ENCODE measurements at regions not wholly inside any gene's neighbourhood (a gene's known extent, or its start where the extent isn't known, plus 50 kb on each side); places are given as distances from the start of the nearest gene placed in this dataset.

DNA sequence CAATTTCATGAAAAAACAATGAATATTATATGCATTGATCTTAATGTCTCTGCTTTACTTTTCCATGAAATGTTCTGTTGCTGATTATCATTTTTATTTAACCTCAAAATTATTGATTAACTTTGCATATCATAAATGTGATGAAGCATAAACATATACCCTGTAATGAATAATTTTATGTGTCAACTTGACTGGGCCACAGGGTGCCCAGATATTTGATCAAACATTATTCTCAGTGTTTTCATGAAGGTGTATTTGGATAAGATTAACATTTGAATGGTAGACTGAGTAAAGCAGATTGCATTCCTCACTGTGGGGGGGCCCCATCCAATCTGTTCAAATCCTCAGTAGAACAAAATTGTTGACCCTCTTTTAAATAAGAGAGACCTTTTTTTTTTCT lies 265.2 kb downstream of the CENPW start:
- no peak overlapping the region for H3K4me3 ChIP-seq (ENCODE audit: low read depth, low read length)
- no TSS peak for BruUV-seq (replicated peaks)
- TF ChIP-seq, protein P1, sequence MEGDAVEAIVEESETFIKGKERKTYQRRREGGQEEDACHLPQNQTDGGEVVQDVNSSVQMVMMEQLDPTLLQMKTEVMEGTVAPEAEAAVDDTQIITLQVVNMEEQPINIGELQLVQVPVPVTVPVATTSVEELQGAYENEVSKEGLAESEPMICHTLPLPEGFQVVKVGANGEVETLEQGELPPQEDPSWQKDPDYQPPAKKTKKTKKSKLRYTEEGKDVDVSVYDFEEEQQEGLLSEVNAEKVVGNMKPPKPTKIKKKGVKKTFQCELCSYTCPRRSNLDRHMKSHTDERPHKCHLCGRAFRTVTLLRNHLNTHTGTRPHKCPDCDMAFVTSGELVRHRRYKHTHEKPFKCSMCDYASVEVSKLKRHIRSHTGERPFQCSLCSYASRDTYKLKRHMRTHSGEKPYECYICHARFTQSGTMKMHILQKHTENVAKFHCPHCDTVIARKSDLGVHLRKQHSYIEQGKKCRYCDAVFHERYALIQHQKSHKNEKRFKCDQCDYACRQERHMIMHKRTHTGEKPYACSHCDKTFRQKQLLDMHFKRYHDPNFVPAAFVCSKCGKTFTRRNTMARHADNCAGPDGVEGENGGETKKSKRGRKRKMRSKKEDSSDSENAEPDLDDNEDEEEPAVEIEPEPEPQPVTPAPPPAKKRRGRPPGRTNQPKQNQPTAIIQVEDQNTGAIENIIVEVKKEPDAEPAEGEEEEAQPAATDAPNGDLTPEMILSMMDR (IDR thresholded peaks at IDR 0.05; ENCODE audit: insufficient read depth in 1 of 2, low read depth in 1 of 2, low read length in 1 of 2, severe bottlenecking in 1 of 2, unreplicated experiment in 1 of 2) = no peak
- no peaks in the 10 kb centered on the region for H3K27me3 Mint-ChIP-seq (ENCODE audit: insufficient read depth, unreplicated experiment)
- no peak overlapping the region for H3K4me3 Mint-ChIP-seq (ENCODE audit: unreplicated experiment)
- peaks cover 3% of the 10 kb centered on the region; the same call in 1 of the 2 replicates for H3K4me1 ChIP-seq
- H3K27ac Mint-ChIP-seq (ENCODE audit: unreplicated experiment) = no peak overlapping the region
- ChIA-PET POLR2A (no interaction called here), CTCF (no interaction called here)
- intact Hi-C loops (cut with micrococcal nuclease; ENCODE audit: unreplicated experiment) = no loop called here
- H3K9me3 Mint-ChIP-seq (ENCODE audit: unreplicated experiment) = no peaks in the 10 kb centered on the region
- H3K9me3 ChIP-seq = no peaks in the 10 kb centered on the region
- no peaks in the 10 kb centered on the region for H3K27me3 ChIP-seq (replicated peaks; ENCODE audit: control insufficient read depth, insufficient read depth, low read length)
- no peaks in the 10 kb centered on the region for H3K36me3 Mint-ChIP-seq (ENCODE audit: insufficient read depth, unreplicated experiment)
- no peak for DNase-seq
- no peaks in the 10 kb centered on the region for H3K36me3 ChIP-seq (ENCODE audit: control insufficient read depth, insufficient read depth, low read length)
- H3K4me1 Mint-ChIP-seq (ENCODE audit: low read depth, unreplicated experiment) = peaks cover 6% of the 10 kb centered on the region

GRCh38 chr6:126607289-126607688 lies 267.4 kb downstream of the CENPW start:
- BruUV-seq (replicated peaks) = no TSS peak
- H3K9me3 Mint-ChIP-seq (ENCODE audit: unreplicated experiment) = no peaks in the 10 kb centered on the region
- ChIA-PET CTCF (no interaction called here), POLR2A (no interaction called here)
- TF ChIP-seq, protein P1 (IDR thresholded peaks at IDR 0.05; ENCODE audit: insufficient read depth in 1 of 2, low read depth in 1 of 2, low read length in 1 of 2, severe bottlenecking in 1 of 2, unreplicated experiment in 1 of 2) = no peak
- no peaks in the 10 kb centered on the region for H3K4me1 ChIP-seq
- DNase-seq = no peak
- intact Hi-C loops (cut with micrococcal nuclease; ENCODE audit: unreplicated experiment) = no loop called here
- H3K36me3 Mint-ChIP-seq (ENCODE audit: insufficient read depth, unreplicated experiment) = no peaks in the 10 kb centered on the region
- no peak overlapping the region for H3K4me3 Mint-ChIP-seq (ENCODE audit: unreplicated experiment)
- H3K27ac Mint-ChIP-seq (ENCODE audit: unreplicated experiment) = no peak overlapping the region
- H3K27me3 ChIP-seq (replicated peaks; ENCODE audit: control insufficient read depth, insufficient read depth, low read length) = no peaks in the 10 kb centered on the region
- H3K36me3 ChIP-seq (ENCODE audit: control insufficient read depth, insufficient read depth, low read length) = no peaks in the 10 kb centered on the region
- no peaks in the 10 kb centered on the region for H3K27me3 Mint-ChIP-seq (ENCODE audit: insufficient read depth, unreplicated experiment)
- no peaks in the 10 kb centered on the region for H3K4me1 Mint-ChIP-seq (ENCODE audit: low read depth, unreplicated experiment)
- H3K9me3 ChIP-seq = no peaks in the 10 kb centered on the region
- H3K4me3 ChIP-seq (ENCODE audit: low read depth, low read length) = no peak overlapping the region

DNA sequence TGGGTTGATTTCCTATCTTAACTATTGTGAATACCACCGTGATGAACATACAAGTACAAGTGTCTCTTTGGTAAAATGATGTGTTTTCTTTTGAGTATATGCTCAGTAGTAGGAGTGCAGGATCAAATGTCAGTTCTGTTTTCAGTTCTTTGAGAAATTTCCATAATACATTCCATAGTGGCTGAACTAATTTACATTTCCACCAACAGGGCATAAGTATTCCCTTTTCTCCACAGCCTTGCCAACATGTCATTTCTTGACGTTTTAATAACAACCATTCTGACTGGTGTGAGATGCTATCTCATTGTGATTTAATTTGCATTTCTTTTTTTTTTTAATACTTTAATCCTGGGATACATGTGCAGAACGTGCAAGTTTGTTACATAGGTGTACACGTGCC lies 268.8 kb downstream of the CENPW start:
- ChIA-PET CTCF (no interaction called here), POLR2A (no interaction called here)
- DNase-seq = no peak
- Histone ChIP-seq H3K36me3 (ENCODE audit: control insufficient read depth, insufficient read depth, low read length) (no peaks in the 10 kb centered on the region), H3K4me1 (no peaks in the 10 kb centered on the region), H3K9me3 (no peaks in the 10 kb centered on the region), H3K27me3 (replicated peaks; ENCODE audit: control insufficient read depth, insufficient read depth, low read length) (no peaks in the 10 kb centered on the region), H3K4me3 (ENCODE audit: low read depth, low read length) (no peak overlapping the region)
- H3K4me1 Mint-ChIP-seq (ENCODE audit: low read depth, unreplicated experiment) = no peaks in the 10 kb centered on the region
- H3K27me3 Mint-ChIP-seq (ENCODE audit: insufficient read depth, unreplicated experiment) = no peaks in the 10 kb centered on the region
- no peaks in the 10 kb centered on the region for H3K9me3 Mint-ChIP-seq (ENCODE audit: unreplicated experiment)
- intact Hi-C loops (cut with micrococcal nuclease; ENCODE audit: unreplicated experiment) = no loop called here
- H3K4me3 Mint-ChIP-seq (ENCODE audit: unreplicated experiment) = no peak overlapping the region
- no TSS peak for BruUV-seq (replicated peaks)
- H3K36me3 Mint-ChIP-seq (ENCODE audit: insufficient read depth, unreplicated experiment) = no peaks in the 10 kb centered on the region
- H3K27ac Mint-ChIP-seq (ENCODE audit: unreplicated experiment) = no peak overlapping the region
- TF ChIP-seq, protein P1 (IDR thresholded peaks at IDR 0.05; ENCODE audit: insufficient read depth in 1 of 2, low read depth in 1 of 2, low read length in 1 of 2, severe bottlenecking in 1 of 2, unreplicated experiment in 1 of 2) = no peak

All from Caco-2 (cell line).